ENCODE measurements at regions not wholly inside any gene's neighbourhood (a gene's known extent, or its start where the extent isn't known, plus 50 kb on each side); places are given as distances from the start of the nearest gene placed in this dataset.

- H3K9ac ChIP-seq (ENCODE audit: low read depth, low read length): no peak overlapping the region
- H3K4me3 ChIP-seq (ENCODE audit: low read length): no peak overlapping the region
- H3K4me2 ChIP-seq (ENCODE audit: low read length): no peak overlapping the region
- no peaks in the 10 kb centered on the region for H3K9me3 ChIP-seq (replicated peaks; ENCODE audit: low read length)
- H3K4me1 ChIP-seq (ENCODE audit: control insufficient read depth, insufficient read depth, low read length): no peaks in the 10 kb centered on the region
- H3K36me3 ChIP-seq (ENCODE audit: insufficient read depth, low read length): no peaks in the 10 kb centered on the region
- no peaks in the 10 kb centered on the region for H3K27me3 ChIP-seq (ENCODE audit: control insufficient read depth, insufficient read depth, low read length)
These were observed 824.1 kb downstream of the CCSER2 start for GRCh38 chr10:85152496-85152895.

- H3K9ac ChIP-seq (ENCODE audit: low read depth, low read length): no peak overlapping the region
- H3K36me3 ChIP-seq (ENCODE audit: insufficient read depth, low read length): no peaks in the 10 kb centered on the region
- H3K9me3 ChIP-seq (replicated peaks; ENCODE audit: low read length): no peaks in the 10 kb centered on the region
- H3K4me3 ChIP-seq (ENCODE audit: low read length): no peak overlapping the region
- H3K4me1 ChIP-seq (ENCODE audit: control insufficient read depth, insufficient read depth, low read length): no peaks in the 10 kb centered on the region
- H3K27me3 ChIP-seq (ENCODE audit: control insufficient read depth, insufficient read depth, low read length): no peaks in the 10 kb centered on the region
- no peak overlapping the region for H3K4me2 ChIP-seq (ENCODE audit: low read length)
These were observed 824.5 kb downstream of the CCSER2 start for GRCh38 chr10:85152911-85153310.

- Histone ChIP-seq H3K4me3 (ENCODE audit: low read length) (no peak overlapping the region), H3K4me2 (ENCODE audit: low read length) (no peak overlapping the region), H3K27me3 (ENCODE audit: control insufficient read depth, insufficient read depth, low read length) (no peaks in the 10 kb centered on the region), H3K4me1 (ENCODE audit: control insufficient read depth, insufficient read depth, low read length) (no peaks in the 10 kb centered on the region), H3K36me3 (ENCODE audit: insufficient read depth, low read length) (no peaks in the 10 kb centered on the region), H3K9ac (ENCODE audit: low read depth, low read length) (no peak overlapping the region), H3K9me3 (replicated peaks; ENCODE audit: low read length) (no peaks in the 10 kb centered on the region)
These were observed 828.8 kb downstream of the CCSER2 start for GRCh38 chr10:85157206-85157605.

GRCh38 chr10:85168243-85168642 is 839.9 kb downstream of the CCSER2 start:
- Histone ChIP-seq H3K27me3 (ENCODE audit: control insufficient read depth, insufficient read depth, low read length) (no peaks in the 10 kb centered on the region), H3K9ac (ENCODE audit: low read depth, low read length) (no peak overlapping the region), H3K9me3 (replicated peaks; ENCODE audit: low read length) (no peaks in the 10 kb centered on the region), H3K4me2 (ENCODE audit: low read length) (no peak overlapping the region), H3K4me3 (ENCODE audit: low read length) (no peak overlapping the region), H3K36me3 (ENCODE audit: insufficient read depth, low read length) (no peaks in the 10 kb centered on the region), H3K4me1 (ENCODE audit: control insufficient read depth, insufficient read depth, low read length) (no peaks in the 10 kb centered on the region)

GRCh38 chr10:85170026-85170425 is 841.6 kb downstream of the CCSER2 start:
- no peak overlapping the region for H3K4me2 ChIP-seq (ENCODE audit: low read length)
- H3K9me3 ChIP-seq (replicated peaks; ENCODE audit: low read length): no peaks in the 10 kb centered on the region
- no peak overlapping the region for H3K9ac ChIP-seq (ENCODE audit: low read depth, low read length)
- H3K27me3 ChIP-seq (ENCODE audit: control insufficient read depth, insufficient read depth, low read length): no peaks in the 10 kb centered on the region
- H3K4me1 ChIP-seq (ENCODE audit: control insufficient read depth, insufficient read depth, low read length): no peaks in the 10 kb centered on the region
- no peak overlapping the region for H3K4me3 ChIP-seq (ENCODE audit: low read length)
- H3K36me3 ChIP-seq (ENCODE audit: insufficient read depth, low read length): no peaks in the 10 kb centered on the region

- Histone ChIP-seq H3K9ac (ENCODE audit: low read depth, low read length) (no peak overlapping the region), H3K4me1 (ENCODE audit: control insufficient read depth, insufficient read depth, low read length) (no peaks in the 10 kb centered on the region), H3K9me3 (replicated peaks; ENCODE audit: low read length) (no peaks in the 10 kb centered on the region), H3K27me3 (ENCODE audit: control insufficient read depth, insufficient read depth, low read length) (no peaks in the 10 kb centered on the region), H3K4me2 (ENCODE audit: low read length) (no peak overlapping the region), H3K36me3 (ENCODE audit: insufficient read depth, low read length) (no peaks in the 10 kb centered on the region), H3K4me3 (ENCODE audit: low read length) (no peak overlapping the region)
These were observed 847.2 kb downstream of the CCSER2 start for GRCh38 chr10:85175635-85176034.

GRCh38 chr10:85177767-85178166 is 849.4 kb downstream of the CCSER2 start:
- no peaks in the 10 kb centered on the region for H3K27me3 ChIP-seq (ENCODE audit: control insufficient read depth, insufficient read depth, low read length)
- no peaks in the 10 kb centered on the region for H3K36me3 ChIP-seq (ENCODE audit: insufficient read depth, low read length)
- no peaks in the 10 kb centered on the region for H3K9me3 ChIP-seq (replicated peaks; ENCODE audit: low read length)
- H3K4me2 ChIP-seq (ENCODE audit: low read length): no peak overlapping the region
- H3K4me3 ChIP-seq (ENCODE audit: low read length): no peak overlapping the region
- no peaks in the 10 kb centered on the region for H3K4me1 ChIP-seq (ENCODE audit: control insufficient read depth, insufficient read depth, low read length)
- H3K9ac ChIP-seq (ENCODE audit: low read depth, low read length): no peak overlapping the region

- Histone ChIP-seq H3K4me1 (ENCODE audit: control insufficient read depth, insufficient read depth, low read length) (no peaks in the 10 kb centered on the region), H3K4me3 (ENCODE audit: low read length) (no peak overlapping the region), H3K9ac (ENCODE audit: low read depth, low read length) (no peak overlapping the region), H3K36me3 (ENCODE audit: insufficient read depth, low read length) (no peaks in the 10 kb centered on the region), H3K4me2 (ENCODE audit: low read length) (no peak overlapping the region), H3K9me3 (replicated peaks; ENCODE audit: low read length) (no peaks in the 10 kb centered on the region), H3K27me3 (ENCODE audit: control insufficient read depth, insufficient read depth, low read length) (no peaks in the 10 kb centered on the region)
These were observed 858.7 kb downstream of the CCSER2 start for GRCh38 chr10:85187047-85187446.

GRCh38 chr10:85188770-85189484 is 860.5 kb downstream of the CCSER2 start:
- Histone ChIP-seq H3K27me3 (ENCODE audit: control insufficient read depth, insufficient read depth, low read length) (no peaks in the 10 kb centered on the region), H3K9ac (ENCODE audit: low read depth, low read length) (no peak overlapping the region), H3K4me2 (ENCODE audit: low read length) (no peak overlapping the region), H3K36me3 (ENCODE audit: insufficient read depth, low read length) (no peaks in the 10 kb centered on the region), H3K4me1 (ENCODE audit: control insufficient read depth, insufficient read depth, low read length) (no peaks in the 10 kb centered on the region), H3K9me3 (replicated peaks; ENCODE audit: low read length) (peaks cover 3% of the 10 kb centered on the region), H3K4me3 (ENCODE audit: low read length) (no peak overlapping the region)

GRCh38 chr10:85193796-85194195 is 865.4 kb downstream of the CCSER2 start:
- no peaks in the 10 kb centered on the region for H3K36me3 ChIP-seq (ENCODE audit: insufficient read depth, low read length)
- no peak overlapping the region for H3K9ac ChIP-seq (ENCODE audit: low read depth, low read length)
- H3K27me3 ChIP-seq (ENCODE audit: control insufficient read depth, insufficient read depth, low read length): no peaks in the 10 kb centered on the region
- no peak overlapping the region for H3K4me3 ChIP-seq (ENCODE audit: low read length)
- no peak overlapping the region for H3K4me2 ChIP-seq (ENCODE audit: low read length)
- peaks cover 5% of the 10 kb centered on the region for H3K9me3 ChIP-seq (replicated peaks; ENCODE audit: low read length)
- no peaks in the 10 kb centered on the region for H3K4me1 ChIP-seq (ENCODE audit: control insufficient read depth, insufficient read depth, low read length)

GRCh38 chr10:85194706-85195105 is 866.3 kb downstream of the CCSER2 start:
- peaks cover 5% of the 10 kb centered on the region for H3K9me3 ChIP-seq (replicated peaks; ENCODE audit: low read length)
- no peaks in the 10 kb centered on the region for H3K4me1 ChIP-seq (ENCODE audit: control insufficient read depth, insufficient read depth, low read length)
- no peak overlapping the region for H3K4me2 ChIP-seq (ENCODE audit: low read length)
- no peak overlapping the region for H3K4me3 ChIP-seq (ENCODE audit: low read length)
- no peak overlapping the region for H3K9ac ChIP-seq (ENCODE audit: low read depth, low read length)
- no peaks in the 10 kb centered on the region for H3K27me3 ChIP-seq (ENCODE audit: control insufficient read depth, insufficient read depth, low read length)
- no peaks in the 10 kb centered on the region for H3K36me3 ChIP-seq (ENCODE audit: insufficient read depth, low read length)

- H3K4me1 ChIP-seq (ENCODE audit: control insufficient read depth, insufficient read depth, low read length): no peaks in the 10 kb centered on the region
- no peak overlapping the region for H3K4me3 ChIP-seq (ENCODE audit: low read length)
- H3K9ac ChIP-seq (ENCODE audit: low read depth, low read length): no peak overlapping the region
- no peaks in the 10 kb centered on the region for H3K36me3 ChIP-seq (ENCODE audit: insufficient read depth, low read length)
- H3K27me3 ChIP-seq (ENCODE audit: control insufficient read depth, insufficient read depth, low read length): no peaks in the 10 kb centered on the region
- H3K9me3 ChIP-seq (replicated peaks; ENCODE audit: low read length): peaks cover 5% of the 10 kb centered on the region
- no peak overlapping the region for H3K4me2 ChIP-seq (ENCODE audit: low read length)
These were observed 867.2 kb downstream of the CCSER2 start for GRCh38 chr10:85195596-85195995.
